Vagina (tissue), 2 donors: ENCODE measurements at regions not wholly inside any gene's neighbourhood (a gene's known extent, or its start where the extent isn't known, plus 50 kb on each side); places are given as distances from the start of the nearest gene placed in this dataset.
"Not testable (repeated sequence)": the region's sequence is repeated elsewhere in the genome, so short reads cannot be mapped to it uniquely, and the experiment has no call there.

Source experiments
- DNase-seq, 2 donors: peaks; one replicate each; pipeline ENCODE4 v3.0.0-alpha.2; 2017; ENCODE audit errors: extremely low spot score in 2 of 2
- H3K27ac ChIP-seq: fragments of 200-600 bp; sonication (generic); one replicate; pipeline ENCODE4 v1.5.1; 2019
- H3K27me3 ChIP-seq: fragments of 200-600 bp; sonication (generic); one replicate; pipeline ENCODE4 v1.5.1; 2019
- H3K36me3 ChIP-seq, 2 donors: fragments of 200-600 bp; sonication (generic); one replicate each; pipeline ENCODE4 v1.5.1; 2017 to 2019
- H3K4me1 ChIP-seq: fragments of 200-600 bp; sonication (generic); one replicate; pipeline ENCODE4 v1.5.1; 2019
- H3K4me3 ChIP-seq, 2 donors: fragments of 200-600 bp; sonication (generic); 1 replicate in 1 of 2; 2 replicates in 1 of 2; pipeline ENCODE4 v1.5.1; 2016 to 2019
- H3K9me3 ChIP-seq: fragments of 200-600 bp; sonication (generic); one replicate; pipeline ENCODE4 v1.5.1; 2019
- CTCF ChIP-seq, 3 experiments: fragments of 450-650 bp in 2 of 3; fragments of 200-600 bp in 1 of 3; sonication (generic) in 1 of 3; IDR thresholded peaks; one replicate each; pipeline ENCODE4 v1.5.1; 2017 to 2019; ENCODE audit warnings: antibody characterized with exemption in 3 of 3, mild to moderate bottlenecking in 2 of 3, moderate library complexity in 2 of 3
- POLR2A ChIP-seq, 2 donors: fragments of 450-650 bp; IDR thresholded peaks; one replicate each; pipeline ENCODE4 v1.6.1; 2017; ENCODE audit warnings: antibody characterized with exemption in 2 of 2, mild to moderate bottlenecking in 2 of 2, moderate library complexity in 2 of 2
- POLR2AphosphoS5 ChIP-seq, 2 donors: sonication (generic); formaldehyde crosslinking; IDR thresholded peaks; one replicate each; pipeline ENCODE4 v1.9.0; 2017; ENCODE audit warnings: antibody characterized with exemption in 2 of 2, mild to moderate bottlenecking in 2 of 2, low read depth in 1 of 2; ENCODE audit not compliant: insufficient read depth in 1 of 2
- intact Hi-C: fragments of 100-400 bp; cut with DNase I; formaldehyde crosslinking; loops from one replicate; pipeline ENCODE4 v1.15.1; 2023

DNA sequence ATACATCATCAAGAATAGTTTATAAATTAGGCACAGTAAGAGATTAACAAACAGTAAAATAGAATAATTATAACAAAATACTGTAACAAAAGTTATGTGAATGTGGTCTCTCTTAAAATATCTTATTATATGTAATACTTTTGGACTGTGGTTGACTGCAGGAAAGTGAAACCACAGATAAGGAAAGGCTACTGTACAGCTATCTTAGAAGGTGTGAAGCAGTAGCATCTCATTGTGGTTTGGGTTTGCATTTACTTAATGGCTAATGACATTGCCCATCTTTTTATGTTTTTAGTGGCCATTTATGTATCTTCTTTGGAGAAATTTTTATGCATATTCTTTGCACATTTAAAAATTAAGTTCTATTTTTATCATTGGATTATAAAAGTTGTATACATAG is 296.4 kb upstream of the MAGI2 start:
- TF ChIP-seq POLR2AphosphoS5 (IDR thresholded peaks at IDR 0.05; ENCODE audit: insufficient read depth in 1 of 2, low read depth in 1 of 2) (no peak), CTCF (IDR thresholded peaks at IDR 0.05) (no peak), POLR2A (IDR thresholded peaks at IDR 0.05) (no peak)
- H3K36me3 ChIP-seq, result no peaks in the 10 kb centered on the region
- H3K9me3 ChIP-seq, result no peaks in the 10 kb centered on the region
- no peak for DNase-seq
- no peak overlapping the region for H3K4me3 ChIP-seq
- intact Hi-C loops, result no loop called here
- no peaks in the 10 kb centered on the region for H3K4me1 ChIP-seq
- H3K27ac ChIP-seq, result no peak overlapping the region
- H3K27me3 ChIP-seq, result no peaks in the 10 kb centered on the region

DNA sequence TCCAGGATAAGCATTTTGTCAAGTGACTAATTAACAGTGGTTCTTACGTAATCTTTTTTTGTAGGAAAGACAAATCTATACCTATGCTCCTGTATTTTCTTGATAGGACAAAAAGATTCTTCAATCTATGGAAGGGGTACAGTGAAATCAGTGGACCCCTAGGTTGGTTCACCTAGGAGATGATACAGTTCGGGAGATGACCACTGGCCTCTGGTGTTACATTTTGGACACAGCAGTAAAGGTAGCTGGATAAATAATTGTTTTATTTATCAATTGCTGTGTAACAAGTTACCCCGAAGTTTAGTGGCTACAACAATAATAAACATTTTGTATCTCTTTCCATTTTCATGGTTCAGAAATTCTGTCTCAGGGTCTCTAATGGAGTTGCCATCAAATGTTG is 288.2 kb upstream of the MAGI2 start:
- Histone ChIP-seq H3K27ac (no peak overlapping the region), H3K4me1 (no peaks in the 10 kb centered on the region), H3K36me3 (no peaks in the 10 kb centered on the region), H3K27me3 (no peaks in the 10 kb centered on the region), H3K4me3 (no peak overlapping the region), H3K9me3 (no peaks in the 10 kb centered on the region)
- intact Hi-C loops, result no loop called here
- TF ChIP-seq POLR2AphosphoS5 (IDR thresholded peaks at IDR 0.05; ENCODE audit: insufficient read depth in 1 of 2, low read depth in 1 of 2), result no peak
- no peak for TF ChIP-seq POLR2A (IDR thresholded peaks at IDR 0.05)
- TF ChIP-seq CTCF (IDR thresholded peaks at IDR 0.05), result no peak
- no peak for DNase-seq

DNA sequence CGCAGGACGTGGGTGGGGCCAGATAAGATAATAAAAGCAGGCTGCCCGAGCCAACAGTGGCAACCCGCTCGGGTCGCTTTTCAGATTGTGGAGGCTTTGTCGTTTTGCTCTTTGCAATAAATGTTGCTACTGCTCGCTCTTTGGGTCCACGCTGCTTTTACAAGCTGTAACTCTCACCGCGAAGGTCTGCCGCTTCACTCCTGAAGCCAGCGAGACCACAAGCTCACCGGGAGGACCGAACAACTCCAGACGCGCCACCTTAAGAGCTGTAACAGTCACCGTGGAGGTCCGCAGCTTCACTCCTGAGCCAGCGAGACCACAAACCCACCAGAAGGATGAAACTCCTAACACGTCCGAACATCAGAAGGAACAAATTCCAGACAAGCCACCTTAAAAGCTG is 286.6 kb upstream of the MAGI2 start:
- H3K36me3 ChIP-seq, result no peaks in the 10 kb centered on the region
- intact Hi-C loops, result no loop called here
- DNase-seq, result no peak

DNA sequence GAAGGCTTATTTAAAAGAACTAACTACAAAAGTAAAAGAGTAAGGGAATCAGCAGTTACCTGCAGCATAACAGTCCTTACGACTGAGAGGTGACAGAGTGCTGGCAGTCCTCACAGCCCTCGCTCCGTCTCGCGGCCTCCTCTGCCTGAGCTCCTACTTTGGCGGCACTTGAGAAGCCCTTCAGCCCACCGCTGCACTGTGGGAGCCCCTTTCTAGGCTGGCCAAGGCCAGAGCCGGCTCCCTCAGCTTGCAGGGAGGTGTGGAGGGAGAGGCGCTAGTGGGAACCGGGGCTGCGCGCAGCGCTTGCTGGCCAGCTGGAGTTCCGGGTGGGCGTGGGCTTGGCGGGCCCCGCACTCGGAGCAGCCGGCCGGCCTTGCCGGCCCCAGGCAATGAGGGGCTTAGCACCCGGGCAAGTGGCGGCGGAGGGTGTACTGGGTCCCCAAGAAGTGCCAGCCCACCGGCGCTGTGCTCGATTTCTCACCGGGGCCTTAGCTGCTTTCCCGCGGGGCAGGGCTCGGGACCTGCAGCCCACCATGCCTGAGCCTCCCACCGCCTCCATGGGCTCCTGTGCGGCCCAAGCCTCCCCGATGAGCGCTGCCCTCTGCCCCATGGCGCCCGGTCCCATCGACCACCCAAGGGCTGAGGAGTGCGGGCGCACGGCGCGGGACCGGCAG is 285.7 kb upstream of the MAGI2 start:
- not testable (repeated sequence) for H3K27ac ChIP-seq

More for the DNA sequence above, 286.6 kb upstream of the MAGI2 start:
- Histone ChIP-seq H3K27me3 (no peaks in the 10 kb centered on the region), H3K4me3 (no peak overlapping the region), H3K9me3 (no peaks in the 10 kb centered on the region), H3K4me1 (no peaks in the 10 kb centered on the region), H3K27ac (no peak overlapping the region)
- TF ChIP-seq CTCF (IDR thresholded peaks at IDR 0.05) (no peak), POLR2A (IDR thresholded peaks at IDR 0.05) (no peak), POLR2AphosphoS5 (IDR thresholded peaks at IDR 0.05; ENCODE audit: insufficient read depth in 1 of 2, low read depth in 1 of 2) (no peak)

DNA sequence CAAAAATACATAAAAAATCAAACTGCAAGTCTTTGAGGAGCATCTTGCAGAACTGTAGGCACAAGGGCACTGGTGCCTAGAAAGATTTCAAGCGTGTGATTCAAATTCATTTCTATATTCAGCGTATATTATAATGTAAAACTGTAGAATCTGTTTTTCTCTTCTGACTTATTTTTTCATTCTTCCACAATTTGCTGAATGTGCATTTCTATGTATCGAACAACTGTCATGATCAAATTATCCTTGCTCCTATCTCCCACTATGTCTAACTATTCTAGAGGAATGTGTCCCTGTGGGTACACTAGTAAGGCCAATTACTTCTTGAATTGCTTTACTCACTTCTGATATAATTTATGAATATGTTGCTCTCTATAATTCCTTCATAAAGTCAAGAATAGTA is 283.0 kb upstream of the MAGI2 start:
- no peak for DNase-seq
- Histone ChIP-seq H3K4me3 (no peak overlapping the region), H3K27ac (no peak overlapping the region), H3K4me1 (no peaks in the 10 kb centered on the region), H3K9me3 (no peaks in the 10 kb centered on the region), H3K36me3 (no peaks in the 10 kb centered on the region), H3K27me3 (no peaks in the 10 kb centered on the region)
- intact Hi-C loops, result no loop called here
- TF ChIP-seq POLR2AphosphoS5 (IDR thresholded peaks at IDR 0.05; ENCODE audit: insufficient read depth in 1 of 2, low read depth in 1 of 2), result no peak
- no peak for TF ChIP-seq POLR2A (IDR thresholded peaks at IDR 0.05)
- TF ChIP-seq CTCF (IDR thresholded peaks at IDR 0.05), result no peak

More for the DNA sequence above, 285.7 kb upstream of the MAGI2 start:
- DNase-seq, intact Hi-C loops, H3K4me3 ChIP-seq, H3K4me1 ChIP-seq, H3K9me3 ChIP-seq, H3K27me3 ChIP-seq, H3K36me3 ChIP-seq: not testable (repeated sequence)
